Prostate gland (tissue), 2 donors: ENCODE measurements at regions not wholly inside any gene's neighbourhood (a gene's known extent, or its start where the extent isn't known, plus 50 kb on each side); places are given as distances from the start of the nearest gene placed in this dataset.

Source experiments
- POLR2A ChIP-seq: fragments of 450-650 bp; IDR thresholded peaks from one replicate; pipeline ENCODE4 v1.6.1; 2016; ENCODE audit warnings: antibody characterized with exemption, mild to moderate bottlenecking
- POLR2AphosphoS5 ChIP-seq: sonication (generic); formaldehyde crosslinking; IDR thresholded peaks from one replicate; pipeline ENCODE4 v1.6.1; 2017; ENCODE audit warnings: antibody characterized with exemption
- TF ChIP-seq, protein P1 (sequence below), 4 experiments: fragments of 200-600 bp in 2 of 4; fragments of 450-650 bp in 2 of 4; sonication (generic) in 2 of 4; IDR thresholded peaks; 1 replicate in 3 of 4; 2 replicates in 1 of 4; pipeline ENCODE4 v1.5.1; 2016 to 2019; ENCODE audit warnings: antibody characterized with exemption in 4 of 4, mild to moderate bottlenecking in 2 of 4, moderate library complexity in 2 of 4

- TF ChIP-seq, protein P1, sequence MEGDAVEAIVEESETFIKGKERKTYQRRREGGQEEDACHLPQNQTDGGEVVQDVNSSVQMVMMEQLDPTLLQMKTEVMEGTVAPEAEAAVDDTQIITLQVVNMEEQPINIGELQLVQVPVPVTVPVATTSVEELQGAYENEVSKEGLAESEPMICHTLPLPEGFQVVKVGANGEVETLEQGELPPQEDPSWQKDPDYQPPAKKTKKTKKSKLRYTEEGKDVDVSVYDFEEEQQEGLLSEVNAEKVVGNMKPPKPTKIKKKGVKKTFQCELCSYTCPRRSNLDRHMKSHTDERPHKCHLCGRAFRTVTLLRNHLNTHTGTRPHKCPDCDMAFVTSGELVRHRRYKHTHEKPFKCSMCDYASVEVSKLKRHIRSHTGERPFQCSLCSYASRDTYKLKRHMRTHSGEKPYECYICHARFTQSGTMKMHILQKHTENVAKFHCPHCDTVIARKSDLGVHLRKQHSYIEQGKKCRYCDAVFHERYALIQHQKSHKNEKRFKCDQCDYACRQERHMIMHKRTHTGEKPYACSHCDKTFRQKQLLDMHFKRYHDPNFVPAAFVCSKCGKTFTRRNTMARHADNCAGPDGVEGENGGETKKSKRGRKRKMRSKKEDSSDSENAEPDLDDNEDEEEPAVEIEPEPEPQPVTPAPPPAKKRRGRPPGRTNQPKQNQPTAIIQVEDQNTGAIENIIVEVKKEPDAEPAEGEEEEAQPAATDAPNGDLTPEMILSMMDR (IDR thresholded peaks at IDR 0.05), result no peak
- no peak for TF ChIP-seq POLR2AphosphoS5
- no peak for TF ChIP-seq POLR2A
Measured at GRCh38 chr4:24116107-24116506, 226.3 kb upstream of the PPARGC1A start.
